SH-SY5Y (cell line): ENCODE measurements at regions not wholly inside any gene's neighbourhood (a gene's known extent, or its start where the extent isn't known, plus 50 kb on each side); places are given as distances from the start of the nearest gene placed in this dataset.

Source experiments
- GATA2 ChIP-seq: IDR thresholded peaks from 2 replicates; pipeline ENCODE4 v1.6.1; 2011; ENCODE audit warnings: mild to moderate bottlenecking, low read depth, low read length
- GATA3 ChIP-seq: IDR thresholded peaks from 2 replicates; pipeline ENCODE4 v1.6.1; 2011; ENCODE audit warnings: low read depth, mild to moderate bottlenecking, low read length, moderate library complexity

- no peak for TF ChIP-seq GATA2
- no peak for TF ChIP-seq GATA3
These were observed 618.2 kb upstream of the ZNF717 start for GRCh38 chr3:76403556-76403955.
